22Rv1 (cell line): ENCODE measurements at regions not wholly inside any gene's neighbourhood (a gene's known extent, or its start where the extent isn't known, plus 50 kb on each side); places are given as distances from the start of the nearest gene placed in this dataset.
"Not testable (repeated sequence)": the region's sequence is repeated elsewhere in the genome, so short reads cannot be mapped to it uniquely, and the experiment has no call there.

Experiments used
- ZFX ChIP-seq: fragments of 450-650 bp; IDR thresholded peaks from 2 replicates; pipeline ENCODE4 v1.6.1; 2017; ENCODE audit warnings: antibody characterized with exemption, borderline replicate concordance
- TF ChIP-seq, protein P1 (sequence below): fragments of 450-650 bp; IDR thresholded peaks from 2 replicates; pipeline ENCODE4 v1.5.1; 2017; ENCODE audit warnings: mild to moderate bottlenecking

DNA sequence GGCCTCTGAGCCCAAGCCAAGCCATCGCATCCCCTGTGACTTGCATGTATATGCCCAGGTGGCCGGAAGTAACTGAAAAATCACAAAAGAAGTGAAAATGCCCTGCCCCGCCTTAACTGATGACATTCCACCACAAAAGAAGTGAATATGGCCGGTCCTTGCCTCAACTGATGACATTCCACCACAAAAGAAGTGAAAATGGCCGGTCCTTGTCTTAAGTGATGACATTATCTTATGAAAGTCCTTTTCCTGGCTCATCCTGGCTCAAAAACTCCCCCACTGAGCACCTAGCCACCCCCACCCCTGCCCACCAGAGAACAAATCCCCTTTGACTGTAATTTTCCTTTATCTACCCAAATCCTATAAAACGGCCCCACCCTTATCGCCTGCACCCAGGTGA, 712.7 kb upstream of the PABPC4L start:
- TF ChIP-seq, protein P1, sequence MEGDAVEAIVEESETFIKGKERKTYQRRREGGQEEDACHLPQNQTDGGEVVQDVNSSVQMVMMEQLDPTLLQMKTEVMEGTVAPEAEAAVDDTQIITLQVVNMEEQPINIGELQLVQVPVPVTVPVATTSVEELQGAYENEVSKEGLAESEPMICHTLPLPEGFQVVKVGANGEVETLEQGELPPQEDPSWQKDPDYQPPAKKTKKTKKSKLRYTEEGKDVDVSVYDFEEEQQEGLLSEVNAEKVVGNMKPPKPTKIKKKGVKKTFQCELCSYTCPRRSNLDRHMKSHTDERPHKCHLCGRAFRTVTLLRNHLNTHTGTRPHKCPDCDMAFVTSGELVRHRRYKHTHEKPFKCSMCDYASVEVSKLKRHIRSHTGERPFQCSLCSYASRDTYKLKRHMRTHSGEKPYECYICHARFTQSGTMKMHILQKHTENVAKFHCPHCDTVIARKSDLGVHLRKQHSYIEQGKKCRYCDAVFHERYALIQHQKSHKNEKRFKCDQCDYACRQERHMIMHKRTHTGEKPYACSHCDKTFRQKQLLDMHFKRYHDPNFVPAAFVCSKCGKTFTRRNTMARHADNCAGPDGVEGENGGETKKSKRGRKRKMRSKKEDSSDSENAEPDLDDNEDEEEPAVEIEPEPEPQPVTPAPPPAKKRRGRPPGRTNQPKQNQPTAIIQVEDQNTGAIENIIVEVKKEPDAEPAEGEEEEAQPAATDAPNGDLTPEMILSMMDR, result not testable (repeated sequence)
- TF ChIP-seq ZFX, result not testable (repeated sequence)
